H9 (cell line): ENCODE measurements at regions not wholly inside any gene's neighbourhood (a gene's known extent, or its start where the extent isn't known, plus 50 kb on each side); places are given as distances from the start of the nearest gene placed in this dataset.

Experiments
- DNase-seq: peaks from one replicate; pipeline ENCODE4 v3.0.0-alpha.2; 2017
- H2AFZ ChIP-seq: one replicate; pipeline ENCODE4 v1.6.1; 2013; ENCODE audit warnings: mild to moderate bottlenecking, low read length, control low read depth, moderate library complexity
- H2AK5ac ChIP-seq: 2 replicates; pipeline ENCODE4 v1.6.1; 2013; ENCODE audit warnings: low read length, control low read depth, mixed read lengths; ENCODE audit not compliant: insufficient read length
- H2BK120ac ChIP-seq: one replicate; pipeline ENCODE4 v1.6.1; 2013; ENCODE audit warnings: low read depth, mild to moderate bottlenecking, low read length, control low read depth, inconsistent platforms; ENCODE audit not compliant: poor library complexity, severe bottlenecking
- H2BK12ac ChIP-seq: 2 replicates; pipeline ENCODE4 v1.6.1; 2013; ENCODE audit warnings: low read length, control low read depth, mixed read lengths, low read depth; ENCODE audit not compliant: insufficient read length
- H2BK15ac ChIP-seq: 2 replicates; pipeline ENCODE4 v1.6.1; 2013; ENCODE audit warnings: low read depth, low read length, control low read depth
- H2BK20ac ChIP-seq: one replicate; pipeline ENCODE4 v1.6.1; 2013; ENCODE audit warnings: low read depth, mild to moderate bottlenecking, low read length, control low read depth, inconsistent platforms; ENCODE audit not compliant: poor library complexity, severe bottlenecking
- H2BK5ac ChIP-seq: 2 replicates; pipeline ENCODE4 v1.6.1; 2013; ENCODE audit warnings: low read length, control low read depth, mixed read lengths; ENCODE audit not compliant: insufficient read length
- H3K14ac ChIP-seq: 2 replicates; pipeline ENCODE4 v1.6.1; 2013; ENCODE audit warnings: low read length, control low read depth; ENCODE audit not compliant: insufficient read depth
- H3K18ac ChIP-seq: 2 replicates; pipeline ENCODE4 v1.6.1; 2013; ENCODE audit warnings: low read depth, mild to moderate bottlenecking, mixed read lengths, low read length, control low read depth; ENCODE audit not compliant: insufficient read length
- H3K23ac ChIP-seq: 2 replicates; pipeline ENCODE4 v1.6.1; 2013; ENCODE audit warnings: low read length, control low read depth, mixed read lengths, low read depth; ENCODE audit not compliant: insufficient read length
- H3K23me2 ChIP-seq: 2 replicates; pipeline ENCODE4 v1.6.1; 2013; ENCODE audit warnings: low read depth, mild to moderate bottlenecking, mixed read lengths, low read length, control low read depth; ENCODE audit not compliant: insufficient read length, poor library complexity, severe bottlenecking
- H3K27ac ChIP-seq: 2 replicates; pipeline ENCODE4 v1.5.1; 2013; ENCODE audit warnings: low read length, control low read depth, mixed read lengths, low read depth; ENCODE audit not compliant: insufficient read length
- H3K27me3 ChIP-seq: 2 replicates; pipeline ENCODE4 v1.6.1; 2013; ENCODE audit warnings: low read length, control low read depth, inconsistent platforms; ENCODE audit not compliant: insufficient read depth
- H3K4ac ChIP-seq: 2 replicates; pipeline ENCODE4 v1.6.1; 2013; ENCODE audit warnings: low read depth, mild to moderate bottlenecking, control low read depth, inconsistent platforms, low read length, moderate library complexity
- H3K4me1 ChIP-seq: 2 replicates; pipeline ENCODE4 v1.6.1; 2013; ENCODE audit warnings: low read length, control low read depth, inconsistent platforms; ENCODE audit not compliant: insufficient read depth
- H3K4me2 ChIP-seq: 2 replicates; pipeline ENCODE4 v1.6.1; 2013; ENCODE audit warnings: low read length, control low read depth, mixed read lengths; ENCODE audit not compliant: insufficient read length, insufficient read depth
- H3K56ac ChIP-seq: 2 replicates; pipeline ENCODE4 v1.6.1; 2013; ENCODE audit warnings: low read depth, mild to moderate bottlenecking, mixed read lengths, low read length, control low read depth; ENCODE audit not compliant: insufficient read length
- H3K79me1 ChIP-seq: 2 replicates; pipeline ENCODE4 v1.6.1; 2013; ENCODE audit warnings: low read depth, mild to moderate bottlenecking, moderate library complexity, low read length, control low read depth, inconsistent platforms; ENCODE audit not compliant: insufficient read depth, poor library complexity, severe bottlenecking
- H3K79me2 ChIP-seq: 2 replicates; pipeline ENCODE4 v1.6.1; 2013; ENCODE audit warnings: low read length, control low read depth, inconsistent platforms; ENCODE audit not compliant: insufficient read depth
- H3K9ac ChIP-seq: 2 replicates; pipeline ENCODE4 v1.6.1; 2013; ENCODE audit warnings: low read length, control low read depth, mixed read lengths; ENCODE audit not compliant: insufficient read length; ENCODE audit errors: extremely low read depth
- H3K9me3 ChIP-seq: one replicate; pipeline ENCODE4 v1.6.1; 2013; ENCODE audit warnings: low read depth, low read length, inconsistent platforms; ENCODE audit not compliant: control insufficient read depth
- H3T11ph ChIP-seq: one replicate; pipeline ENCODE4 v1.6.1; 2013; ENCODE audit warnings: mild to moderate bottlenecking, low read length, control low read depth, inconsistent platforms
- H4K20me1 ChIP-seq: one replicate; pipeline ENCODE4 v1.6.1; 2013; ENCODE audit not compliant: control insufficient read depth, insufficient read length, insufficient read depth
- H4K5ac ChIP-seq: 2 replicates; pipeline ENCODE4 v1.6.1; 2013; ENCODE audit warnings: low read depth, mild to moderate bottlenecking, mixed read lengths, low read length, control low read depth; ENCODE audit not compliant: insufficient read length
- H4K8ac ChIP-seq: replicated peaks from 2 replicates; pipeline ENCODE4 v1.6.1; 2013; ENCODE audit warnings: low read length, control low read depth, mixed read lengths, low read depth; ENCODE audit not compliant: insufficient read length
- H4K91ac ChIP-seq: 2 replicates; pipeline ENCODE4 v1.6.1; 2013; ENCODE audit warnings: low read depth, mild to moderate bottlenecking, moderate library complexity, mixed read lengths, low read length, control low read depth; ENCODE audit not compliant: insufficient read length
- H3K27ac Mint-ChIP-seq, 3 experiments: 2 replicates in 2 of 3; 3 replicates in 1 of 3; pipeline ENCODE4 v1.8.0; 2020 to 2021; ENCODE audit warnings: mixed read lengths in 3 of 3, mild to moderate bottlenecking in 1 of 3, moderate library complexity in 1 of 3
- H3K27me3 Mint-ChIP-seq: 2 replicates; pipeline ENCODE4 v1.8.0; 2021; ENCODE audit warnings: low read depth, mild to moderate bottlenecking, moderate library complexity, mixed read lengths
- H3K36me3 Mint-ChIP-seq, 3 experiments: 2 replicates in 2 of 3; 3 replicates in 1 of 3; pipeline ENCODE4 v1.8.0; 2020 to 2021; ENCODE audit warnings: low read depth in 3 of 3, mixed read lengths in 3 of 3; ENCODE audit not compliant: insufficient read depth in 1 of 3
- H3K4me1 Mint-ChIP-seq, 2 experiments: 2 replicates each; pipeline ENCODE4 v1.8.0; 2020; ENCODE audit warnings: mixed read lengths in 2 of 2
- H3K4me3 Mint-ChIP-seq, 2 experiments: 2 replicates in 1 of 2; 3 replicates in 1 of 2; pipeline ENCODE4 v1.8.0; 2020 to 2021; ENCODE audit warnings: mild to moderate bottlenecking in 2 of 2, mixed read lengths in 2 of 2, moderate library complexity in 1 of 2
- H3K9me3 Mint-ChIP-seq, 2 experiments: 2 replicates in 1 of 2; 3 replicates in 1 of 2; pipeline ENCODE4 v1.8.0; 2020; ENCODE audit warnings: mild to moderate bottlenecking in 2 of 2, mixed read lengths in 2 of 2, moderate library complexity in 1 of 2
- WGBS: extraction: QIAGEN DNeasy Blood & Tissue Kit; methylation state at CpG from one replicate; pipeline ENCODE4 v1.1.7; 2013; ENCODE audit warnings: missing lambda C conversion rate, low lambda C conversion rate, mixed read lengths; ENCODE audit not compliant: insufficient read length; ENCODE audit errors: extremely low coverage; 5-methylcytosine and 5-hydroxymethylcytosine counted together
- TF ChIP-seq, protein P1 (sequence below): fragments of 200-600 bp; sonication (generic); conservative IDR thresholded peaks from 3 replicates; pipeline ENCODE4 v1.8.0; 2021; ENCODE audit warnings: antibody characterized with exemption, mild to moderate bottlenecking

DNA sequence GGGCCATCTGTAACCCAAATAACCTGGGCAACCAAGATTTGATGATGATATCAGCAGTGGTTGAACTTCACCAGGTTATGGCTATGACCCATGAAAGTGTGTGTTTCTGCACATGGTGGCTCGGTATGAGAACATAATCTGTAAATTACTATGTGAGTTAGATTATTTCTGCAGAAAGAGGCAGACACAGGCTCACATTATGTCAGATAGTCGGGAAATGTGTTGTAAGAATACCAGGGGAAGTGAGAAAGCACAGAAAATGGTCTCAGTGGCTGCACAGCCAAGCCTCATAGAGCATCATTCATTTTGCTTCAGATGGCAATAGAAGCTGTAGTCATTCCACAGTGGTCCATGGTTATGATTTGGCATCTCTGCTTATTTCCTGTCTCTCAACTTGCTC lies 63.0 kb upstream of the RBPJ start:
- TF ChIP-seq, protein P1, sequence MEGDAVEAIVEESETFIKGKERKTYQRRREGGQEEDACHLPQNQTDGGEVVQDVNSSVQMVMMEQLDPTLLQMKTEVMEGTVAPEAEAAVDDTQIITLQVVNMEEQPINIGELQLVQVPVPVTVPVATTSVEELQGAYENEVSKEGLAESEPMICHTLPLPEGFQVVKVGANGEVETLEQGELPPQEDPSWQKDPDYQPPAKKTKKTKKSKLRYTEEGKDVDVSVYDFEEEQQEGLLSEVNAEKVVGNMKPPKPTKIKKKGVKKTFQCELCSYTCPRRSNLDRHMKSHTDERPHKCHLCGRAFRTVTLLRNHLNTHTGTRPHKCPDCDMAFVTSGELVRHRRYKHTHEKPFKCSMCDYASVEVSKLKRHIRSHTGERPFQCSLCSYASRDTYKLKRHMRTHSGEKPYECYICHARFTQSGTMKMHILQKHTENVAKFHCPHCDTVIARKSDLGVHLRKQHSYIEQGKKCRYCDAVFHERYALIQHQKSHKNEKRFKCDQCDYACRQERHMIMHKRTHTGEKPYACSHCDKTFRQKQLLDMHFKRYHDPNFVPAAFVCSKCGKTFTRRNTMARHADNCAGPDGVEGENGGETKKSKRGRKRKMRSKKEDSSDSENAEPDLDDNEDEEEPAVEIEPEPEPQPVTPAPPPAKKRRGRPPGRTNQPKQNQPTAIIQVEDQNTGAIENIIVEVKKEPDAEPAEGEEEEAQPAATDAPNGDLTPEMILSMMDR: no peak

More for the DNA sequence above, 63.0 kb upstream of the RBPJ start:
- no peak overlapping the region for H2BK120ac ChIP-seq
- H4K20me1 ChIP-seq: no peaks in the 10 kb centered on the region
- Mint-ChIP-seq H3K9me3 (peaks cover 0 to 4% of the 10 kb centered on the region in 2 experiments; a peak in 3 of 5 replicates), H3K36me3 (peaks cover 0 to 5% (median 0%) of the 10 kb centered on the region in 3 experiments; a peak in 1 of 7 replicates), H3K4me1 (peaks cover 11 to 12% of the 10 kb centered on the region in 2 experiments), H3K27ac (no peak overlapping the region), H3K27me3 (no peaks in the 10 kb centered on the region), H3K4me3 (no peak overlapping the region)
- H3K9ac ChIP-seq: no peak overlapping the region
- no peak overlapping the region for H3T11ph ChIP-seq
- H3K79me2 ChIP-seq: no peaks in the 10 kb centered on the region
- no peak overlapping the region for H3K18ac ChIP-seq
- no peak overlapping the region for H4K5ac ChIP-seq
- no peak overlapping the region for H3K27ac ChIP-seq
- H2BK15ac ChIP-seq: no peak overlapping the region
- H3K56ac ChIP-seq: no peak overlapping the region
- no peak overlapping the region for H2BK5ac ChIP-seq
- H2AFZ ChIP-seq: no peak overlapping the region
- no peaks in the 10 kb centered on the region for H3K27me3 ChIP-seq
- H3K4me1 ChIP-seq: peaks cover 4% of the 10 kb centered on the region; the same call in 1 of the 2 replicates
- H4K91ac ChIP-seq: no peak overlapping the region
- no peak overlapping the region for H3K23ac ChIP-seq
- no peaks in the 10 kb centered on the region for H3K23me2 ChIP-seq
- H2AK5ac ChIP-seq: no peak overlapping the region
- no peak overlapping the region for H3K4me2 ChIP-seq
- WGBS: no CpG with 5 or more reads among the region's 2 CpGs
- no peaks in the 10 kb centered on the region for H3K79me1 ChIP-seq
- no peak for DNase-seq
- H3K14ac ChIP-seq: no peak overlapping the region
- H3K4ac ChIP-seq: no peak overlapping the region
- no peaks in the 10 kb centered on the region for H3K9me3 ChIP-seq
- no peak overlapping the region for H2BK20ac ChIP-seq
- no peak overlapping the region for H2BK12ac ChIP-seq
- no peak overlapping the region for H4K8ac ChIP-seq
